Kidney glomerular epithelial cell (primary cell): ENCODE measurements at regions not wholly inside any gene's neighbourhood (a gene's known extent, or its start where the extent isn't known, plus 50 kb on each side); places are given as distances from the start of the nearest gene placed in this dataset.

Experiments
- DNase-seq: peaks from one replicate; lab custom pipeline; 2025; lab: John Stamatoyannopoulos, UW

GRCh38 chr14:44149597-44149996 lies 357.5 kb downstream of the FSCB start:
- DNase-seq: peak; percentile 25

GRCh38 chr14:44142006-44142405 lies 365.1 kb downstream of the FSCB start:
- DNase-seq: no peak

- no peak for DNase-seq
Measured at GRCh38 chr14:44135972-44136371, 371.1 kb downstream of the FSCB start.

GRCh38 chr14:44131861-44132260 lies 375.2 kb downstream of the FSCB start:
- DNase-seq: no peak

- no peak for DNase-seq
Measured at GRCh38 chr14:44113769-44114730, 393.0 kb downstream of the FSCB start.

- peak; percentile 28 for DNase-seq
Measured at GRCh38 chr14:44112774-44113460, 394.2 kb downstream of the FSCB start.

- no peak for DNase-seq
Measured at GRCh38 chr14:44109036-44109435, 398.0 kb downstream of the FSCB start.

- DNase-seq: no peak
Measured at GRCh38 chr14:44108601-44109000, 398.5 kb downstream of the FSCB start.

- DNase-seq: no peak
Measured at GRCh38 chr14:44107156-44107555, 399.9 kb downstream of the FSCB start.

- DNase-seq: no peak
Measured at GRCh38 chr14:44099743-44100488, 407.2 kb downstream of the FSCB start.

- DNase-seq: peak; percentile 2
Measured at GRCh38 chr14:44081146-44081545, 425.9 kb downstream of the FSCB start.

- DNase-seq: no peak
Measured at GRCh38 chr14:44070046-44070445, 437.0 kb downstream of the FSCB start.

GRCh38 chr14:44053422-44053821 lies 453.7 kb downstream of the FSCB start:
- DNase-seq: no peak

GRCh38 chr14:44041700-44042099 lies 465.4 kb downstream of the FSCB start:
- no peak for DNase-seq

- no peak for DNase-seq
Measured at GRCh38 chr14:44040561-44040960, 466.5 kb downstream of the FSCB start.

- DNase-seq: no peak
Measured at GRCh38 chr14:44036248-44036647, 470.8 kb downstream of the FSCB start.

- DNase-seq: no peak
Measured at GRCh38 chr14:44035707-44036106, 471.4 kb downstream of the FSCB start.

- DNase-seq: no peak
Measured at GRCh38 chr14:44030831-44031383, 476.2 kb downstream of the FSCB start.

GRCh38 chr14:44029933-44030332 lies 477.1 kb downstream of the FSCB start:
- DNase-seq: no peak

GRCh38 chr14:44027397-44027796 lies 479.7 kb downstream of the FSCB start:
- DNase-seq: no peak

GRCh38 chr14:44010595-44010994 lies 496.5 kb downstream of the FSCB start:
- DNase-seq: no peak

GRCh38 chr14:44010071-44010470 lies 497.0 kb downstream of the FSCB start:
- no peak for DNase-seq
